GF-D8 (cell line): ENCODE measurements at regions not wholly inside any gene's neighbourhood (a gene's known extent, or its start where the extent isn't known, plus 50 kb on each side); places are given as distances from the start of the nearest gene placed in this dataset.

Experiments
- DNase-seq: peaks from one replicate; lab custom pipeline; 2025; lab: John Stamatoyannopoulos, UW

DNA sequence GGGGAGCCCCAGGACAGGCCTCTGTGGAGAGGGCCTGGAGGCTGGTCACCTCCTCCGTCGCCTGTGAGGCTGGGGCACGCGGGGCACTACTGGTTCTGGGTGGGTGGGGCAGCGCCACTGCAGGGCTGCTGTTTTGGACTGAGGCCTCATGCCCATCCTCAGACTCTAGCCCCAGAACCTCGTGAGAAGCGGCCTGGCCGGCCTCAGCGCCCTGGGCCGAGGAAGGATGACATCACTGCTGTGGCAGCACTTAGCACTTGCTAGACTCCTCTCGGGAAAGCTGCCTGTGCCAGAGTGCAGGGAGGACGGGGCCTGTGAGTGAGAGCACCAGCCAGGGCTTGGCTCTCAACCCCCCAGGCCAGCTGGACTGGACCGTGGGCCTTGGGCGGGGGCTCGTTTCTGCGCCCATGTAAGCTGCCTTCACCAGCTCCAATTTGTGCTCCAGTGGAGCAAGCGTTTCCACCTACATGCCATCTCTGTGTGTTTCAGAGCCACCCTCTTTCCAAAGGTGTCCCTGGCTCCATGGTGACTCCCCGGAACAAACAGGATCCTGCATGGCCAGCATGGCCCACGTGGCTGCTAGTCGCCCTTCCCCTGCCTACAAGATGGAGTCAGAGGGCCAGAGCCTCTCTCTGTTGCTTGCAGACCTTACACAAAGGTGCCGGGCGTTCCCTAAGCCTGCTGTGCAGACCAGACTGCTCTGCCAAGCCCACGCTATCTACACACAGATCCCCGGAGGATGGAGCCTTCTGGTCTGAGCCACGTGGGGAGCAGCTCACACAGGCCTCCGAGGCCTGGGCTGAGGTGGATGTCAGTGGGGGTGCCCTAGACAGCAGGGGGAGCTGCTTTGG, 102.9 kb downstream of the CTTN start:
- DNase-seq, result no peak

- no peak for DNase-seq
These were observed 103.7 kb downstream of the CTTN start for GRCh38 chr11:70501933-70502540.

DNA sequence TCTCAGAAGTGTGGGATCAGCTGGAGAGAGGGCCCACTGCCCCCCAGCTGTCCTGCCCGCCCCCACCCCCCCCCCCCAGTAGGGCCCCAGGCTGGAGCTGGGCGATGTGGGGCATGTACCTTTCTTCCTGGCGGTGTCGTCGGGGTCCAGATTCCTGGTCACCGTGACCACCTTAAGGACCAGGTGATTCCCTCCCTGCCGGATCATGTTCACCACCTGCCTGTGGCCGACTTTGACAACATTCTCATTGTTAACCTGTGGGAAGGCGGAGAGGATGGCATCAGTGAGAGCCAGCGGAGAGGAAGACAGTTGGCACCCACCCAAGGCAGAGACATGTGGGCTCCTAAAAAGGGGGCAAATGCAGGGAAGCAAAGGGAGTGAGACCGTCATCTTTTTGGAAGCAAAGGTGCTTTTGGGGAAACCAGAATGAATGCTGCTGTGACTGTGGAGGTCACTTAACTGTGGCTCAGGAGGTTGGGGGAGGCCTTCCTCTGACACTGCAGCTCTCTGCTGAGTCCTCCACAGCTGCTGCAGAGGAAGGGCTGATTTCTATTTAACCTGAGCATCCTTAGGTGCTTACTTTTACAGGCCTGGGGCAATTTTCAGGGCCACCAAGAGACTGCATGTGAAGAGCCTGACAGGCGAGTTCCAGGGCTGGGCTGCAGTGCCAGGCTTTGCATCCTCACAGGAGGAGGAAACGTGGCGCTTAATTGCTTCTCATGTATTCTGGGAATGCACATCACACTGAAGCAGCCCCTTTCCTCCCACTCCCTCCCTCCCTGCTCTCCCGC, 104.5 kb downstream of the CTTN start:
- DNase-seq, result no peak

- DNase-seq, result no peak
These were observed 105.3 kb downstream of the CTTN start for GRCh38 chr11:70503468-70504221.

DNA sequence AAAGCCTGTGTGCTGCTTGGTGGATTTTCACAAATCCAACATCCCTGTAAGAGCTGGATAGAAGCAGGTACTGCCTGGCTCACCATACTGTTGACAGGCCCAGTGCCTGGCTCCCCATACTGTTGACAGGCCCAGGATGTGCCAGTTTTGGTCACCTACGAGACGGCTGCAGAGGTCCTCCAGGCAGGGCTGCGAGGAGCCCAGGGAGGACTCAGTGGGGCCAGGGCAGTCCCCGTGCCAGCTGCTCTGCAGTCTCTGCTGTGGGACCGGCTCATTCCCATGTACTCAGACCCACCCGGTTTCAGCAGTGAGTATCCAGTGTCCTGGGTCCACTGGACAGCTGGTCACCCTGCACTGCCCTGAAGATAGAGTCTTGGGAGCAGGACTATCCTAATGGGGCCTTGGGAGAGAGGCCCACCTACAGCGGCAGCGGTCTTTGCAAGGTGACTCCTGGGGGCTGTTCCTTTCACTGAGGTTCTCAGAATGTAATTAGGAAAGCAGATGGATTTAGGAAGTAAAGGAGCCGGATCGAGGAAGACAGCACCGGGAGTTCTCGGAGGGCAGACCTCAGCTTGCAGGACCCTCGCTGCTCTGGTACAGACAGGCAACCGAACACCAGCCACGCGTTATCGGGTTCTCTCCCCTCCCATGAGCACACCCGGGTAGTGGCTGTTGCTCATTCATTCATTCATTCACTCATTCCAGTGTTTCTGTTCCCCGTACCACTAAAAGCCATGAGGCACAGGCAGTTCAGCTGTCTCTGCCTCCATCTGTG, 106.1 kb downstream of the CTTN start:
- no peak for DNase-seq

DNA sequence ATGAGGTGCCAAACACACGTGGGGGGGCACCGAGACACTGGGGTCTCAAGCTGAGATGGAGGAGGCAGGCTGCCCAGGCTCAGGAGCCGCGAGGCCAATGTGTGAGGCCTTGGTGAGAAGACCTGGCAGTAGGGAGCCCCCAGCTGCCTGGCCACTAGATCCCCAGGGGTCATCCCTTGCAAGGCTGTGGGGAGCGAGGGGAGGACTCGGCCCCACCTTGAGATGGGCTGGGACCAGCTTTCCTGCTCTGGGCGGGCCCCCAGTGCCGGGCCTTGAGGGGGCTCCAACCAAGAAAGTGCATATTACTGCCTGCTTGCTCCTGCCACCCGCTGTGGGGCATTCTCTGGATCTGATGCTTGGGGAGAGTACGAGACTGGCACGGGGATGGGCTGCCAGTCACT, 107.0 kb downstream of the CTTN start:
- DNase-seq, result no peak

DNA sequence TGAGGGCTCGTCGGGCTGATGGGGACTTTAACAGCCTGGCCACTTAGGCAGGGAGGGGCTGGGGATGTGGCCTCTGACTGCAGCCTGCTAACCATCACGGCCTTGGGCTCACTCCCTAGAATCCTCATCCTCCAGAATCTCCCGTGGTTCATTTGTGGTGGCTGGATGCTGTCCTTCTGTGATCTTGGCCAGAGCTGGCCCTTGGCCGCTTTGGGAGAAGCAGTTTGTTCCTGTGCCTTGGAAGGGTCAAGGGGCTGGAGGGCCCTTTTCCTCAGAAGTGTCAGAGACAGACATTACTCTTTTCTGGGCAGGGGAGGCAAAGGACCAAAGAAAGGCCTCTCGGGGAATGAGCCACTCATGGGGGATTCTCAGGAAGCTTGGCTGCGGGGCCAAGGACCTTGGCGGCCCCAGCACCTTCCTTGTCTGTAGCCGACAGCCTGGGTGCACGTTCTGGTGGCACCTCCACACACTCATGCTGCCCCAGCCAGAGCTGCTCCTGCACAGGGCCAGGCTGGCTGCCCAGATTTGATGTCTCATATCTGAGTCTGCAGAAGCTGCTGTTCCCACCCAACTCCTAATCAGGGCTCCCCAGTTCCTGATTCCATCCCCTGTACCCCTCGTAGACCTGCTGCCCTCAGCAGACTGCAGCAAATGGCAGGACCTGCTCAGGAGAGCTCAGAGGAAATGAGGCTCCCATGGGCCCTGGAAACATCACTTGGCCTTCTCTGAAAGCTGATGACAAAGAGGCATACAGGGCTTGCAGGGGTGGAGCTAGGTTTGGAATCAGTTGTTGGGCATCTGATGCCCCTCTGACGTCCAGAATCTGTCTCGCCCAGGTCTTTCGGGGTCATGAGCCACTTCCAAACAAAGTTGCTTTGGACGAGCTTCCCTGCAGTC, 107.7 kb downstream of the CTTN start:
- DNase-seq, result no peak

GRCh38 chr11:70506658-70506970, 108.3 kb downstream of the CTTN start:
- DNase-seq, result no peak

DNA sequence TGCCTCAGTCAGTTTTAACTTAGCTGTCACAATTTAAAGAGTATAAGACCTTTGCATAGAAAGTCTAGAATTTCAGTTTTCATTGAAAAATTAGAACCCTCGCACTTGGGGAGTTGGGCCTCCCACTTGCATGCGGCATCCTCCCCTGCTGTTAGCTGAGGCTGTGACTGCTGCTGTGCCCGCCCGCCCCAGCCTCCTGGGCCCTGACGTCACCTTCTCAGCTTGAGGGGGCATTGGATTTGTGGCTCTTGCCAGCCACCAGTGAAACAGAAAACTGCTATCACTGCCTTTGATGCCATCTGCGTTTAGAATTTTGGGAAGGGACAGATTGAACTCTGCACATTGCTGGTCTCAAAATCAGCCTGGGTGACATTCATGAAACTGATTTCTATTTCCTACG, 108.7 kb downstream of the CTTN start:
- DNase-seq, result no peak

DNA sequence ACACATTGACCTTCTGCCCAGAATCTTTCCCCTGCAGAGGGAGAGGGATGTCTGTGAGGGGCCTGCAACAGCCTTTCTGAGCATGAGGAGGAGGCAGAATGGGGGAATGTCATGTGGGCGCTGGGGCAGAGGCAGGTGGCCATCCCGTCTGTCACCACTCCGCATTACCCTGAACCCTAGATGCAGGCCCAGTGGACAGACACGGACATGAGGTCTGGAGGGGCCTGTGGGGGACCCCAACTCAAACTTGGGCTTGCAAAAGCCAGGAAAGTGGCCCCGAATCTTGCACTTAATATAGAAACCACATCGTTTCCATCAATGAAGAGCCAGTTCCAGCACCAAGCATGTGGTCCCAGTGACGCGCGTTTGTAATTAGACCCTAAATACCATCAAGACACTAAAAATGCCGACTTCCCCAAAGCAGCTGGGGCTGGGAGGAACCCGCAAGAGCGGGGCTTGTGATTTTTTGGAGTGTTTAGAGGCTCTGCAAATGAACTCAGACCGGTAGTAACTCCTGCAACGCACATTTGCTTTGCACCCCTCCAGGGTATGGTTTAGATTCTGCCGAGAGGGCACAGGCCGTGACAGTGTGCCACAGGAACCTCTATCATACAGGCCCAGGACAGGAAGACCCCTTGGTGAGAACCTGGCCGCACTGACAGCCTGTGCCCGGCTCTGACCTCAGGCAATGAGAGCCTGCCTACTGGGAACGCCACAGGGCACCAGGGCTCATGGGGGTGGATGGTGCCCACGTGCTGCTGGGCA, 109.3 kb downstream of the CTTN start:
- DNase-seq, result no peak

- DNase-seq, result no peak
These were observed 109.8 kb downstream of the CTTN start for GRCh38 chr11:70508231-70508480.

DNA sequence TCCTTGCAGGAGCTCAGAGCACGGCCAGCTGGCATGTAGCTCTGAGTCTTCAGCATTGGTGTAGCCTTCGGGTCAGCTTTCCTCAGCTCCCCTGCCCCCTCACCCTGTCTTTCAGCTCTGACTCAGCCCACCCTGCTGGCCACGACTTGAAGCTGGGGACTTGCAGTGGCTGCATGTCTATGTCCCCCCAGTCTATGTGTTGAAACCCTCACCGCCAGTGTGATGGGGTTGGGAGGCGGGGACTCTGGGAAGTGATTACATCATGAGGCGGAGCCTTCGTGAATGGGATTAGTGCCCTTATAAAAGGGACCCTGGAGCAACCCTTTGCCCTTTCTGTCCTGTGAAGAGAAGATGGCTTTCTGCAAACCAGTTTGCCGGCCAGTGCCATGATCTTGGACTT, 111.1 kb downstream of the CTTN start:
- DNase-seq, result no peak

DNA sequence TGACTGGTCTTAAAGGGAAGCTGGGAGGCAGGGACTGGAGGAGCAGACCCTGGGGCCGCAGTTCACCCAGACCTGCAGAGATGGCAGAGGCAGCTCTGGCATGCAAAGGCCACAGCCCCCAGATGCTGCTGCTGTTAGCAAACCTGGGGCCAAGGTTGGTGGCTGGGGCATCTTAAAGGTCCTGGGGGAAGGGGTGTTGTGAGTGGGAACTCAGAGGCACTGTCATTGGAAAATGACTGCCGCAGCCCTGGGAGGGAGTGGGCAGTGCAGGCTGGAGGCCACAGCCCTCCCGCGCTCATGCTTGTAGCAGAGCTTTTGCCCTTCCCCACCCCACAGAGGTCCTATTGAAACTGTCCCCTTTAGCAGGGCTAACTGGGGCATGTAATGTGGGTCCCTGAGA, 111.8 kb downstream of the CTTN start:
- no peak for DNase-seq

DNA sequence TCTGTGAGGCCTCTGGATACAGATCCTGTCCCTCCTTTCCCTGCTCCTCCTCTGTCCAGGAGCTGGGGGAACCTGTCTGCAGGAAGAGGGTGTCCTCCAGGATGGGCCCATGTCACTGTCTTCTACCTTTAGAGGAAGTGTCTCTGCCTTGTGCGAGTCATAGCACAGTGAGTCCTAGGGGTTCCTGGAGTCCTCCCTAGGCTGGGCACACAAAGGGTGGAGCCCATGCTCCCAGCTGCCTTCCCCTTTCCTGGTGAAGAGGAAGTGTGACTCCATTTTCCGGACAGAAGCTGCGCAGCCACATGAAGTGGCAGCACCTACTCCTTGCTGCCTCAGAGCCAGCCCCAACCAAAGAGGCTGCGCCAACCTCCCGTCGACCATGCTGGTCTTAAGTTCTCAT, 112.2 kb downstream of the CTTN start:
- DNase-seq, result no peak

DNA sequence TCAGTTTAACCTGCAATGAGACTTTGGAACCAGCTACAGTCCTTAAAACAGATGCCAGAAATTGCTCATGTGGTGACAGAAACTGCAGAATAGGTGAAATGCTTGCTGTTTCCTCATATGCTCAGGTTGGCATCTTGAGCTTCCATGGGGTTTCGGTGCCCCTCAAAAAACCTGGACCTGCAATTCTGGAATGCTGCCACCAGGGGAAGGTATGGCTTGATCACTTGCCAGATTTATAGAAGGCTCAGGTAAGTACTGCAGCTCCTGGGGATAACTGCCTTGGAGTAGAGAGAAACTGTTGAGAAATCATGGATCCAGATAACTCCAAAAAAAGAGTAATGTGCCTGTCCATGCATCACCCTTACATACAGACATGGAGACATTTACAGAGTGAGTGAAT, 113.0 kb downstream of the CTTN start:
- no peak for DNase-seq

GRCh38 chr11:70512716-70513115, 114.4 kb downstream of the CTTN start:
- no peak for DNase-seq

DNA sequence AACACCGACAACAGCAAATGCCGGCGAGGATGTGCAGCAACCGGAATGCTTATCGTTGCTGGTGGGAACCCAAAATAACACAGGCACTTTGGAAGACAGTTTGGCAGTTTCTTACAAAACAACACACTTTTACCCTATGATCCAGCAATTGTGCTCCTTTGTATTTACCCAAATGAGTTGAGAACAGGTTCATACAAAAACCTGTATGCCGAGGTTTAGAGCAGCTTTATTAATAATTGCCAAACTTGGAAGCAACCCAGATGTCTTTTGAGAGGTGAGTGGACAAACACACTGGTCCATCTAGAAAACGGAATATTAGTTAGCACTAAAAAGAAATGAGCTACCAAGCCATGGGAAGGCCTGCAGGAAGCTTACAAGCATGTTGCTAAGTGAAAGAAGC, 118.9 kb downstream of the CTTN start:
- DNase-seq, result no peak

DNA sequence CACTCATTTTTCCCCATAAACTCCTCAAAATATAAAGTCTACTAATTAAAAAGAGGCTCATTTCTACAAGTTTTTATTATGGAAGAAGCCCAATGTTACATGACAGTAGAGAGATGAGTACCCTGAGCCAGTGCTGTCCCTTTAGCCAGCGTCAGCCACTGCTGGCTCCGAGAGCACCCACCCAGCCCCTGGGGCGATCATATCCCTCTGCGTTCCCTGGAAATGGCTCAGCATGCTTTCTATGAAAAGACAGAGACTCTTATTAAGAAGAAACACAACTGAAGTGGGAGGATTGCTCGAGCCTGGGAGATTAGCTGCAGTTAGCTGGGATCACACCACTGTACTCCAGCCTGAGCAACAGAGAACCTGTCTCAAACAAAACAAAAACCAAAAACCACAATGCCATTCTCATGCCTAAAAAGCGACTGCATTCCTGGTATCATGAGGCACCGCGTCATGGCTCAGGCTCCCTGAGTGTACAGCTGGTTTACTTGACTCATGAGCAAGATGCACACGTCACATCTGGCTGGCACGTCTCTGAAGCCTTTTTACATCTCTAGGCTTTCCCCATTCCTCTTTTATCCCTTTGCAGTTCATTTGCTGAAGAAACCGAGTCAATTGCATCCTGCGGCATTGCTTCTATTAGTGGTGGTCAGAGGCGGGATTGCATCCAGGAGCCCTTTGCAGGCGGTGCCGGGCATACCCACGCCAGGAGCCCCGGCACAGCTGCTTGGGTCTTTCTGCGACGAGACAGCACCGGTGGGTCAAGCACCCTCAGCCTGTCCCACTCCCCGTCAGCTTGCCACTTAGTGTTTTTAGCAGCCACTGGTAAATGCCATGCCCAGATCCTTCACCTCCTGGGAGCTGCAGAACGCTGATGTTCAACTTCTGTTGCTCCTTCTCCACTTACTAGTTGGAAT, 119.9 kb downstream of the CTTN start:
- no peak for DNase-seq

- no peak for DNase-seq
These were observed 120.8 kb downstream of the CTTN start for GRCh38 chr11:70519117-70519516.
